ENCODE measurements at regions not wholly inside any gene's neighbourhood (a gene's known extent, or its start where the extent isn't known, plus 50 kb on each side); places are given as distances from the start of the nearest gene placed in this dataset.

DNA sequence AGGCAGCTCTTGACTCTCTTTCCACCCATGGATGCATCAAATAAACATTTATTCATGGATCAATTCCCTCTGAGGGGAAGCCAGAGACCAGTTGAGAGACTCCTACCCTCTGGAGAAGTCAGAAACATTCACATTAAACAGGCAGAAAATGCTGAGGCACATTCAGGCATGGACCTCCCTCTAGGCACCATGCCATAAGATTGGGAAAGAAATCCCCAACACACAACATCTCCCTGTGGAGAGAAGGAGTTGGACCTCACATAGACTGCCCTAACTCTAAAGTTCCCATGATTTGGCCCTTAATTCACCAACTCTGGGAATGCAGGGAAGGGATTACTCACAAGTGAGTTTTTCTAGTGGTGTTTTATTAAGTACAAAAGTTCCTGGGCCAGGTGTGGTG, 415.3 kb upstream of the C1orf87 start:
- Histone ChIP-seq H3K4me1 (ENCODE audit: control insufficient read depth, low read length) (no peaks in the 10 kb centered on the region), H3K79me2 (ENCODE audit: control insufficient read depth, low read length) (no peaks in the 10 kb centered on the region), H3K9me2 (replicated peaks; ENCODE audit: control insufficient read depth, low read length) (no peaks in the 10 kb centered on the region), H3K4me2 (ENCODE audit: low read length) (no peak overlapping the region), H3K36me3 (ENCODE audit: control insufficient read depth, low read length) (no peaks in the 10 kb centered on the region), H3K4me3 (ENCODE audit: low read length) (no peak overlapping the region), H3K9me3 (ENCODE audit: control insufficient read depth, insufficient read depth, low read length) (no peaks in the 10 kb centered on the region), H3K27ac (ENCODE audit: low read depth, low read length) (no peak overlapping the region), H3K27me3 (ENCODE audit: control insufficient read depth, low read length) (no peaks in the 10 kb centered on the region), H3F3A (ENCODE audit: control insufficient read depth, insufficient read depth) (no peaks in the 10 kb centered on the region), H4K20me1 (ENCODE audit: control insufficient read depth, insufficient read depth, low read depth, low read length) (no peaks in the 10 kb centered on the region)
- TF ChIP-seq, protein P1, sequence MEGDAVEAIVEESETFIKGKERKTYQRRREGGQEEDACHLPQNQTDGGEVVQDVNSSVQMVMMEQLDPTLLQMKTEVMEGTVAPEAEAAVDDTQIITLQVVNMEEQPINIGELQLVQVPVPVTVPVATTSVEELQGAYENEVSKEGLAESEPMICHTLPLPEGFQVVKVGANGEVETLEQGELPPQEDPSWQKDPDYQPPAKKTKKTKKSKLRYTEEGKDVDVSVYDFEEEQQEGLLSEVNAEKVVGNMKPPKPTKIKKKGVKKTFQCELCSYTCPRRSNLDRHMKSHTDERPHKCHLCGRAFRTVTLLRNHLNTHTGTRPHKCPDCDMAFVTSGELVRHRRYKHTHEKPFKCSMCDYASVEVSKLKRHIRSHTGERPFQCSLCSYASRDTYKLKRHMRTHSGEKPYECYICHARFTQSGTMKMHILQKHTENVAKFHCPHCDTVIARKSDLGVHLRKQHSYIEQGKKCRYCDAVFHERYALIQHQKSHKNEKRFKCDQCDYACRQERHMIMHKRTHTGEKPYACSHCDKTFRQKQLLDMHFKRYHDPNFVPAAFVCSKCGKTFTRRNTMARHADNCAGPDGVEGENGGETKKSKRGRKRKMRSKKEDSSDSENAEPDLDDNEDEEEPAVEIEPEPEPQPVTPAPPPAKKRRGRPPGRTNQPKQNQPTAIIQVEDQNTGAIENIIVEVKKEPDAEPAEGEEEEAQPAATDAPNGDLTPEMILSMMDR (IDR thresholded peaks at IDR 0.05; ENCODE audit: low read depth, low read length, poor library complexity, severe bottlenecking): no peak
- TF ChIP-seq EZH2phosphoT487 (IDR thresholded peaks at IDR 0.05; ENCODE audit: borderline replicate concordance, low read length): no peak

DNA sequence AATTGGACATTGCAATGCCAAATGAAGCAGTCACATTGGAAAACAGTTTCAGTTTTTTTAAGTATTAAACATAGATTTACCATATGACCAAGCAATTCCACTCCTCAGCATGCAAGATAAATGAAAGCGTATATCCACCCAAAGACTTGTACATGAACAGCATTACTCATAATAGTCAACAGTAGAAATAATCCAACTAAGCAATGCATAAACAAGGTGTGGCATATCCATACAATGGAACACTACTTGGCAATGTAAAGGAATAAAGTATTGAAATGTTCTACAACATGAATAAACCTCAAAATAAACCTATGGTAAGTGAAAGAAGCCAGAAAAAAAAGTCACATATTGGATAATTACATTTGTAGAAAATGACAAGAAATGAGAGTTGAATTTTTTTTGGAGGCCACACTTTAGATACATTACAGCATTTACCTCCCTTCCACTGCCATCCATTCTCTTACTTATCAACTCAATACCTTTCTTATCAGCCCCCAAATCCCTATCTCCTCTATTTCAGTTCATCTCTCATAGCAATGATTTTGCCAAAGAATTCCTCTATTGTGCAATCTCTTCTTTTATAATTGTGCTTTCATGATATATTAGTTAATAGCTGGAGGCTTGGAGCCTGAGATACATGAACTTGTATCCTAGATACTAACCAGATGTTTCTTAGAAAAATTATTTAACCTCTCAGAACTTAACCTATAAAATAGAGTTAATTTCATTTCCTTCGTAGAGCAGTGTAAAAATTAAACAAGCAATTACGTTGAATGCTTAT, 414.2 kb upstream of the C1orf87 start:
- H3K36me3 ChIP-seq (ENCODE audit: control insufficient read depth, low read length): no peaks in the 10 kb centered on the region
- no peak overlapping the region for H3K27ac ChIP-seq (ENCODE audit: low read depth, low read length)
- H3K4me2 ChIP-seq (ENCODE audit: low read length): no peak overlapping the region
- TF ChIP-seq EZH2phosphoT487 (IDR thresholded peaks at IDR 0.05; ENCODE audit: borderline replicate concordance, low read length): no peak
- TF ChIP-seq, protein P1 (IDR thresholded peaks at IDR 0.05; ENCODE audit: low read depth, low read length, poor library complexity, severe bottlenecking): no peak
- H3K9me3 ChIP-seq (ENCODE audit: control insufficient read depth, insufficient read depth, low read length): no peaks in the 10 kb centered on the region
- no peaks in the 10 kb centered on the region for H4K20me1 ChIP-seq (ENCODE audit: control insufficient read depth, insufficient read depth, low read depth, low read length)
- no peaks in the 10 kb centered on the region for H3K9me2 ChIP-seq (replicated peaks; ENCODE audit: control insufficient read depth, low read length)
- H3K27me3 ChIP-seq (ENCODE audit: control insufficient read depth, low read length): no peaks in the 10 kb centered on the region
- H3K4me3 ChIP-seq (ENCODE audit: low read length): no peak overlapping the region
- H3K79me2 ChIP-seq (ENCODE audit: control insufficient read depth, low read length): no peaks in the 10 kb centered on the region
- H3K4me1 ChIP-seq (ENCODE audit: control insufficient read depth, low read length): no peaks in the 10 kb centered on the region
- no peaks in the 10 kb centered on the region for H3F3A ChIP-seq (ENCODE audit: control insufficient read depth, insufficient read depth)

DNA sequence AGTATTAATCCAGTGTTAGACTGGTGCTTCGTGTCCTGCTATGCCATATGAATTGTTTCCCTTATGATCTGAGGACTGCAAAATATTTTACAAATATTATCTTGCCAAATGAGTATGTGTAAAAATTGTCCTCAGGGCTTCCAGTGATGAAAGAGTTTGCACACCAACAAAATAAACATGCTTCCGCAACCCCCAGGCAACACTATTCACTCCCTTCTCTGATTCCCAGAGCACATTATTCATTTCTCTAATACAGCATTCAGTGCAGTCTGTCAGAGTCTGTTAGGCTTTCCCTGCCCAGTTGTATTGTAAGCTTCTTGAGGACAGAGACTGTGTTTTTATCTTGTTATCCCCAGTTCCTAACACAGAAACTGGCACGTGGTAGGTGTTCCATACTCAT, 409.9 kb upstream of the C1orf87 start:
- Histone ChIP-seq H3K4me3 (ENCODE audit: low read length) (no peak overlapping the region), H3K4me2 (ENCODE audit: low read length) (no peak overlapping the region), H3K9me2 (replicated peaks; ENCODE audit: control insufficient read depth, low read length) (no peaks in the 10 kb centered on the region), H4K20me1 (ENCODE audit: control insufficient read depth, insufficient read depth, low read depth, low read length) (no peaks in the 10 kb centered on the region), H3K4me1 (ENCODE audit: control insufficient read depth, low read length) (no peaks in the 10 kb centered on the region), H3K79me2 (ENCODE audit: control insufficient read depth, low read length) (no peaks in the 10 kb centered on the region), H3K36me3 (ENCODE audit: control insufficient read depth, low read length) (no peaks in the 10 kb centered on the region), H3F3A (ENCODE audit: control insufficient read depth, insufficient read depth) (no peaks in the 10 kb centered on the region), H3K27ac (ENCODE audit: low read depth, low read length) (no peak overlapping the region), H3K9me3 (ENCODE audit: control insufficient read depth, insufficient read depth, low read length) (no peaks in the 10 kb centered on the region), H3K27me3 (ENCODE audit: control insufficient read depth, low read length) (no peaks in the 10 kb centered on the region)
- TF ChIP-seq, protein P1 (IDR thresholded peaks at IDR 0.05; ENCODE audit: low read depth, low read length, poor library complexity, severe bottlenecking): no peak
- no peak for TF ChIP-seq EZH2phosphoT487 (IDR thresholded peaks at IDR 0.05; ENCODE audit: borderline replicate concordance, low read length)

Data from DOHH2 (cell line).